ENCODE measurements at regions not wholly inside any gene's neighbourhood (a gene's known extent, or its start where the extent isn't known, plus 50 kb on each side); places are given as distances from the start of the nearest gene placed in this dataset.
"Not testable (repeated sequence)": the region's sequence is repeated elsewhere in the genome, so short reads cannot be mapped to it uniquely, and the experiment has no call there.

GRCh38 chr16:7820816-7821215 lies 488.2 kb downstream of the RBFOX1 start:
- DNase-seq (ENCODE audit: low spot score), result no peak

DNA sequence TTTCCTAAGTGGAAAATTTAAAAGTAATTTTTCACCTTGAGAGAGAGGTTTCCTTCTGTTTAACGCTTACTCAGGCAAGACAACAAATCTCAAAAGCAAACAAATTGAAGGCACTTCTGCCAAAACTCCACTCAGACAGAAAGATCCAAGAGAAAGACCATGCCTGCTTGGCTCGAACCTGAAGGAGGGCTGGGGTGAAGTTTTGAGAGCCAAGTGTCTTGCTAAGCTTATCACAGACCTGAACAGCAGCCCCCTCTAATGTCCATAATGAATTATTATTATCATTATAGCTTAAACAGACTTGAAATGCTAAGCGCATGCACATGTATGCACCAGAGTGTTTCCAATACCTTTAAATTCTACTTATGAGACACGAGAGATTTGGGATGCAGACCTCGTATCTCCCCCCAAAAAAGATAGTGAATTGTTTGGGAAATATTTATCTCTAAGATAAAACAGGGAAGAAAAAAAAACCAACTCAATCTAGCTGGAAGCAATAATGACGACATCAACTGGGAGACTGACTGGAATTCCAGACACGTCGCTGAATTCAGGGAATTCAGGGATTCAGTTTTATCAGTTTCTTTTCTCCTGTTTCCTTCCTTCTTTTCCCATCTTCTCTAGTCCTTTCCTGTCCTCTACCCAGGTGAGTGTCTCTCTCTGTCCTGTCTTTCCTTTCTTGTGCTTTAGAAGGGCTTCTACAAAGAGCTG lies 473.2 kb downstream of the RBFOX1 start:
- no peak for DNase-seq (ENCODE audit: low spot score)

DNA sequence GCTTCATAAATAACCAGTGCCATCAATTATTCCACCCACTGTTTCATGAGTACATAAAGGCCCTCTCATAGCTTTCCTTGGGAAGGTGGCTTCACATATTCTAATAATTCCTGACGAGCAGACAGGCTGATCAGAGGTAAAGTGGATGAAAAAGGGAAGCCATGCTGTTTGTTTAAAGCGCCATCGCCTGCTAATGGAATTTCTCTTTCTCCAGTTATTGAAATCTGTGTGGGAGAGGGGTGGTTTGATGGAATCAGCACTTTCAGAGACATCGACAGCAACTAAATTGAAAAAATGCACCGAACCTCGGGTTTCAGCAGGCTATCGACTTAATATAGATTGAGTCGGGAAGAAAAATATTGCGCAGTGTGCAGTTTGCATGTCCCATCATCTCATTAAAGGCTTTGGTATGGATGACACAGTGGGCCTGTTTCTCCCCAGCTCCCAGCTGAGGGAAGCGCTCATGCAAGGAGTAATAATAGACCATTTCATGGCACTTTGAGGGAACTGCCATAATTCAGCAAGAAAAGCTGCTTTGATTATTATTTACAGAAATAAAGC lies 472.1 kb downstream of the RBFOX1 start:
- no peak for DNase-seq (ENCODE audit: low spot score)

DNA sequence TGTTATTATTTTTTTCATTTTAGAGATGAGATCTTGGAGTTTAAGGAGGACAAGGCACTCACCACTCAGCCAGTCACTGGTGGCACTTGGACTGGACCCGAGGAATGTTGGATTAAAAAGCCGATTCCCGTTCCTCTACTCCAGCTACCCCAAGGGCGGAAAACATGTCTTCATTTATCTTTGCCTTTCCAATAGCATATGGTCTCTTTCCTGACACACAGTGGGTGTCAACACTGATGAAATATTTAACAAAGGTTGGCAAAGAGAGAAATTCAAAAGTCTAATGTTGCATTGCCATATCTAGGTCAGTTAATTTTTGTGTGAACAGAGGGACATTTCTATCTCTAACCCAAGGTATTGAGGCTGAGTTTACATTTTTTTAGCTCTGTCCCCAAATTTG lies 459.7 kb downstream of the RBFOX1 start:
- no peak for DNase-seq (ENCODE audit: low spot score)

DNA sequence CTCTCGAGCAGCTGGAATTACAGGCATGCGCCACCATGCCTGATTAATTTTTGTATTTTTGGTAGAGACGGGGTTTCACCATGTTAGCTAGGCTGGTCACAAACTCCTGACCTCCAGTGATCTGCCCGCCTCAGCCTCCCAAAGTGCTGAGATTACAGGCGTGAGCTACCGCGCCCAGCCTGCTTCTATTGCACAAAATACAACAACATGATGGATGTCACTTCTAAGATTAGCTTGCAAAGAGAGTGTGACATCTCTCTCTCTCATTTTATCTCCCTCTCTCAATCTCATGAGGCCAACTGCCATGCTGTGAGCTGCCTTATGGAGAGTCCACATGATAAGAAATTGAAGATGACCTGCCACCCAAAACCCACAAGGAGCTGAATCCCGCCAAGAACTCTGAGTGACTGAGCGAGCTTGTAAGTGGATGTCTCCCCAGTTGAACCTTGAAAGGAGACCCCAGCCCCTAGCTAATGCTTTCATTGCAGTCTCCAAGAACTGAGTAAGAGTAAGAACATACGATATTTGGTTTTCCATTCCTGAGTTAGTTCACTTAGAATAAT lies 458.5 kb downstream of the RBFOX1 start:
- no peak for DNase-seq (ENCODE audit: low spot score)

DNA sequence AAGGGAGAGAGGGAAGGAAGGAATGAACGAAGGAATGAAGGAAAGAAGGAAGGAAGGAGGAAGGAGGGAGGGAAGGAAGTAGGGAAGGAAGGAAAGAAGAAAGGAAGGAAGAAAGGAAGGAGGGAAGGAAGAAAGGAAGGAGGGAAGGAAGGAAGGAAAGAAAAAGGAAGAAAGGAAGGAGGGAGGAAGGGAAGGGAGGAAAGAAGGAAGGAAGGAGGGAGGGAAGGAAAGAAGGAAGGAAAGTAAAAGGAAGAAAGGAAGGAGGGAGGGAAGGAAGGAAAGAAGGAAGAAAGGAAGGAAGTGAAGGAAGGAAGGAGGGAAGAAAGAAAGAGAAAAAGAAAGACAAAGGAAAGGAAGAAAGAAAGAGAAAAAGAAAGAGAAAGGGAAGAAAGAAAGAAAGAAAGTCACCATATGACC lies 442.4 kb downstream of the RBFOX1 start:
- no peak for DNase-seq (ENCODE audit: low spot score)

- DNase-seq (ENCODE audit: low spot score), result no peak
Observed at GRCh38 chr16:7772722-7773121, 440.1 kb downstream of the RBFOX1 start.

- DNase-seq (ENCODE audit: low spot score), result not testable (repeated sequence)
Observed at GRCh38 chr16:7769091-7769490, 436.4 kb downstream of the RBFOX1 start.

- DNase-seq (ENCODE audit: low spot score), result no peak
Observed at GRCh38 chr16:7765079-7765550, 432.5 kb downstream of the RBFOX1 start.

DNA sequence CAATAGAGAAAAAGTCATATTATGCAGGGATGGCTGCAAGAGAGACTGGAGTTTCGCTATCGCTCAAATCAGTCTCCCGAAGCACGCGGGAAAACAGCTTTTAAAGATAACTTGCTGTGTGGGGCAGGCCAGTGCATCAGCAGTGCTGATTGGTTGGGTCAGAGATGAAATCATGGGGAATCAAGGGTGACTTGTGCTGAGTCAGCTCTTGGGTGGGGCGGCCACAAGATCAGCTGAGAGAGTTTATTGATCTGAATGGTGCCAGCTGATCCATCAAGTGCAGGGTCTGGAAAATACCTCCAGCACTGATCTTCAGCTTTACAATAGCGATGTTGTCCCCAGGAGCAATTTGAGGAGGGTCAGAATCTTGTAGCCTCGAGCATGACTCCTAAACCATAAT lies 430.5 kb downstream of the RBFOX1 start:
- DNase-seq (ENCODE audit: low spot score), result no peak

All from AG08396 (cell line).